NT2/D1 (cell line): ENCODE measurements at regions not wholly inside any gene's neighbourhood (a gene's known extent, or its start where the extent isn't known, plus 50 kb on each side); places are given as distances from the start of the nearest gene placed in this dataset.

Experiments used
- SUZ12 ChIP-seq: IDR thresholded peaks from 2 replicates; pipeline ENCODE4 v1.6.1; 2011; ENCODE audit not compliant: insufficient read length, insufficient read depth; ENCODE audit errors: extremely low read depth
- YY1 ChIP-seq: IDR thresholded peaks from 2 replicates; pipeline ENCODE4 v1.6.1; 2011; ENCODE audit not compliant: insufficient read length, insufficient read depth
- ZNF274 ChIP-seq: IDR thresholded peaks from 2 replicates; pipeline ENCODE4 v1.6.1; 2011; ENCODE audit warnings: mild to moderate bottlenecking, low read depth, low read length

DNA sequence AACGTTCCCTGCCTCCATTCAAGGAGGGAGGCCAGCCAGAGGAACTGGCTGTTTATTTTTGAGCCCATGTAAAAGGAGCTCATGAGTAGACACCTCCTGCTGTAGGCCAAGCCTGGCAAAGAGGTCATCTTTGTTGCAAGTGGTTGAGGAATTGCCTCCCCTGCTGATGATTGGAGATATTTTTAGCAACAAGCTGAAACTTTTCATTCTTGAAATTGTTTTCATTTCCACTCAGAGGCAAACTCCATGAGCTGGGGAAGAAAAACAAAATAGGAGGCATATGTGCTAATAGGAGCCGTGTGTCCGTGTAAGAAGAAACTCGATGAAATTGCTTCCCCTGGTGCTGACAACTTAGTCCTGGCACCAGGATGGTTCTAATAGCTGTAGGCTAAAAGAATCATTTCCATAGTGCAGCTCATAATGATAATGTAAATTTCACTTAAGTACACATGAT, 440.1 kb upstream of the FAR2 start:
- TF ChIP-seq SUZ12, result no peak
- no peak for TF ChIP-seq ZNF274
- no peak for TF ChIP-seq YY1
